SH-SY5Y (cell line): ENCODE measurements at regions not wholly inside any gene's neighbourhood (a gene's known extent, or its start where the extent isn't known, plus 50 kb on each side); places are given as distances from the start of the nearest gene placed in this dataset.

ENCODE experiments used
- GATA2 ChIP-seq: IDR thresholded peaks from 2 replicates; pipeline ENCODE4 v1.6.1; 2011; ENCODE audit warnings: mild to moderate bottlenecking, low read depth, low read length
- GATA3 ChIP-seq: IDR thresholded peaks from 2 replicates; pipeline ENCODE4 v1.6.1; 2011; ENCODE audit warnings: low read depth, mild to moderate bottlenecking, low read length, moderate library complexity

DNA sequence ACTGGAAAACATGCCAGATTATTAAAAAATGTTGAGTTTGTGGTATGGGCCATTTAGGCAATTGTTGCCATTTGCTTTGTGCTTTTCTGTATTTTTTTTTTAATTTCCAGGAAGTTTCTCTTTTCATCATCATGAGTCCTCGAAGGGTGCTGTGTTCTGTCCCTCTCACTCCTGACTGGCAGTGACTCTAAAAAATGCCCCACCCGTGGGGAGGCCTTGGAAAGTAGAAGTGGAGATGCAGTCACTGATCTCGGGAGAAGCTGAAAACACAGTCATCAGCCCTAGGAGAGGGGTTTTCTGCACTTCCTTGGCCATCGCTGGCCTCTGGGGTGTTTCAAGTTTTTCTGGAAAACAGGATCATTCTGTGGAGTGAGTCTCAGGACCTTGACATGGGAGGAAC lies 98.5 kb upstream of the GRK3 start:
- no peak for TF ChIP-seq GATA2
- TF ChIP-seq GATA3 = no peak
